ENCODE measurements at regions not wholly inside any gene's neighbourhood (a gene's known extent, or its start where the extent isn't known, plus 50 kb on each side); places are given as distances from the start of the nearest gene placed in this dataset.
A peak's percentile ranks its signal among the peaks of the same experiment; 100 is the strongest.

- no peak for DNase-seq (ENCODE audit: low read depth in 2 of 2)
Observed at GRCh38 chr3:99542767-99543518, 95.5 kb upstream of the COL8A1 start.

- DNase-seq (ENCODE audit: low read depth in 2 of 2), result no peak
Observed at GRCh38 chr3:99541181-99541580, 97.2 kb upstream of the COL8A1 start.

- DNase-seq (ENCODE audit: low read depth in 2 of 2), result no peak
Observed at GRCh38 chr3:99537416-99537815, 101.0 kb upstream of the COL8A1 start.

- no peak for DNase-seq (ENCODE audit: low read depth in 2 of 2)
Observed at GRCh38 chr3:99536555-99537314, 101.7 kb upstream of the COL8A1 start.

GRCh38 chr3:99534951-99535704 is 103.3 kb upstream of the COL8A1 start:
- DNase-seq (ENCODE audit: low read depth in 2 of 2), result no peak

- DNase-seq (ENCODE audit: low read depth in 2 of 2), result no peak
Observed at GRCh38 chr3:99532246-99532645, 106.1 kb upstream of the COL8A1 start.

- no peak for DNase-seq (ENCODE audit: low read depth in 2 of 2)
Observed at GRCh38 chr3:99529265-99529664, 109.1 kb upstream of the COL8A1 start.

- no peak for DNase-seq (ENCODE audit: low read depth in 2 of 2)
Observed at GRCh38 chr3:99526921-99527320, 111.5 kb upstream of the COL8A1 start.

GRCh38 chr3:99524559-99524958 is 113.8 kb upstream of the COL8A1 start:
- no peak for DNase-seq (ENCODE audit: low read depth in 2 of 2)

GRCh38 chr3:99523431-99524127 is 114.8 kb upstream of the COL8A1 start:
- DNase-seq (ENCODE audit: low read depth in 2 of 2), result no peak

GRCh38 chr3:99522147-99522546 is 116.2 kb upstream of the COL8A1 start:
- DNase-seq (ENCODE audit: low read depth in 2 of 2), result no peak

- DNase-seq (ENCODE audit: low read depth in 2 of 2), result no peak
Observed at GRCh38 chr3:99521551-99521950, 116.8 kb upstream of the COL8A1 start.

GRCh38 chr3:99520513-99520912 is 117.9 kb upstream of the COL8A1 start:
- DNase-seq (ENCODE audit: low read depth in 2 of 2), result no peak

- no peak for DNase-seq (ENCODE audit: low read depth in 2 of 2)
Observed at GRCh38 chr3:99516936-99517335, 121.5 kb upstream of the COL8A1 start.

- DNase-seq (ENCODE audit: low read depth in 2 of 2), result no peak
Observed at GRCh38 chr3:99515891-99516290, 122.5 kb upstream of the COL8A1 start.

GRCh38 chr3:99509224-99509623 is 129.2 kb upstream of the COL8A1 start:
- no peak for DNase-seq (ENCODE audit: low read depth in 2 of 2)

GRCh38 chr3:99508191-99508590 is 130.2 kb upstream of the COL8A1 start:
- no peak for DNase-seq (ENCODE audit: low read depth in 2 of 2)

GRCh38 chr3:99505646-99506269 is 132.6 kb upstream of the COL8A1 start:
- DNase-seq (ENCODE audit: low read depth in 2 of 2), result peak; percentile 2 to 7

- no peak for DNase-seq (ENCODE audit: low read depth in 2 of 2)
Observed at GRCh38 chr3:99505200-99505599, 133.2 kb upstream of the COL8A1 start.

GRCh38 chr3:99504258-99504657 is 134.1 kb upstream of the COL8A1 start:
- DNase-seq (ENCODE audit: low read depth in 2 of 2), result no peak

GRCh38 chr3:99503350-99503749 is 135.0 kb upstream of the COL8A1 start:
- DNase-seq (ENCODE audit: low read depth in 2 of 2), result no peak

Measured in stimulated activated CD8-positive, alpha-beta memory T cell treated with anti-CD3 and anti-CD28 coated beads, Interleukin-15, amount 100 ng/mL, for 48 hours (primary cell).